SK-N-MC (cell line): ENCODE measurements at regions not wholly inside any gene's neighbourhood (a gene's known extent, or its start where the extent isn't known, plus 50 kb on each side); places are given as distances from the start of the nearest gene placed in this dataset.

Experiments
- EZH2 ChIP-seq: fragments of 200-600 bp; sonication (generic); IDR thresholded peaks from one replicate; pipeline ENCODE4 v1.6.1; 2017; ENCODE audit warnings: antibody characterized with exemption
- FOXP2 ChIP-seq: optimal IDR thresholded peaks from 2 replicates; pipeline ENCODE3; 2011; ENCODE audit warnings: mild to moderate bottlenecking, moderate library complexity; ENCODE audit not compliant: insufficient read depth; ENCODE audit errors: extremely low read length, control extremely low read depth
- POLR2AphosphoS5 ChIP-seq: IDR thresholded peaks from 2 replicates; pipeline ENCODE4 v1.6.1; 2012; ENCODE audit warnings: mild to moderate bottlenecking, low read depth, low read length, borderline replicate concordance

DNA sequence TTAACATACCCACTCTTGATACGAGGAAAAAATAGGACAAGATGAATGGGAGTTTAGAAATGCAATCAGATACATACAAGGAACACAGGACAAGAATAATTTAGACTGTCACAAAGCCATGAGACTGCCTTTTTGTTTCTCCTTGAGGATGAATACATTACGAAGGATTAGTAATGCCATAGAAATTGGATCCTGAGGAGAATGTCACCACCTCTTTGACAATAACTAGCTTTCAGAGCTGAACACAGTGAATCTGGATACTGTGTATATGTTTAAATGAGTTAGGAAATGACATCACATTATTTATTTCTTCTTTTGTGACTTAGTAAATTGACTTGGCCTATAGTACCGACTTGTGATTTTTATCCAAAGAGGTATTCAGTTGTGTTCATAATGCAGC, 596.3 kb upstream of the CNTNAP2 start:
- TF ChIP-seq POLR2AphosphoS5 = no peak
- TF ChIP-seq EZH2 = no peak
- no peak for TF ChIP-seq FOXP2
